ENCODE measurements at regions not wholly inside any gene's neighbourhood (a gene's known extent, or its start where the extent isn't known, plus 50 kb on each side); places are given as distances from the start of the nearest gene placed in this dataset.

GRCh38 chrX:45769761-45770582, 569.3 kb upstream of the DIPK2B start:
- peak; percentile 29 to 48 for DNase-seq

DNA sequence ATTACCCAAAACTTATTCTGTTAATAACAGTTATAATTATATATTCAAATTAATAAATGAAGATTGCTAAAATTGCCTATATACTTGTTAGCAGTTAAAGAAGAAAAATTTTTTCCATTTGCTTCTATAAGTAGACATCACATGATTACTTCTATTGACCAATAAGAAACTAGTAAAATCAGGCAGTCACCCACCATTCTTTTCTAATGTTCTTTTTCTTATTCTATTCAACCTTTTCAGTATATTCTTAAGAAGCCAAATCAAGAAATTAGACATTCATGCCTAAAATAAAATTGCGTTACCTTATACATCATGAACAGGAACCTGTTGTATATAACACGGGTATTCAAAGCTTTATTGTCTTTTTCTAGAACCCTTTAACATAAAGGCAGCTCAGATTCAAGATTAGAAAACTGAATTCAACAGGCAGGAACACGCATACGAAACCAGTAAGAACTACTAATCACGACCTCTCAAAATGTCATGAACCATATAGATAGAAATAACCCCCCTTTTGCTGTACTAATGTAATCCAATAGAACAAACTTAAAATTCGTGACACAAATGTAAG, 568.1 kb upstream of the DIPK2B start:
- no peak for DNase-seq

GRCh38 chrX:45766981-45767501, 566.4 kb upstream of the DIPK2B start:
- DNase-seq = no peak

DNA sequence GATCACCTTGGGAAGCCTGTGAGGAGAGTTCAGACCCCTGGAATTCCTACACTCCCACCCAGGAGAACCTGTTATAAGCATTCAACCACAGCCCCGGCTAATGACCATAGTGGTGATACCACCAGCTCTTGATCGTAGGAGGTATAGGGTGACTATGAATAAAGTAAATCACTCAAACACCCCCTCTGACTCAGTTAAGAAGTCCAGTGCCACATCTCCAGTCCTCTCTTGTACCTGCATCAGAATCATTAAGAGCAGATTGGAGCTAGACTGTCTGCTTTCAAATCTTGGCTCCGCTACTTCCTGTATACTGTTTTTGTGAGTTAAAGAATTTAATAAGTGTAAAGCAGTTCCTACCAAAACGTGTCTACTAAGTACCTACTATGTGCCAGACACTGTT, 565.1 kb upstream of the DIPK2B start:
- DNase-seq = no peak

- no peak for DNase-seq
Measured at GRCh38 chrX:45765281-45765680, 564.6 kb upstream of the DIPK2B start.

GRCh38 chrX:45762699-45763647, 562.3 kb upstream of the DIPK2B start:
- DNase-seq = no peak

DNA sequence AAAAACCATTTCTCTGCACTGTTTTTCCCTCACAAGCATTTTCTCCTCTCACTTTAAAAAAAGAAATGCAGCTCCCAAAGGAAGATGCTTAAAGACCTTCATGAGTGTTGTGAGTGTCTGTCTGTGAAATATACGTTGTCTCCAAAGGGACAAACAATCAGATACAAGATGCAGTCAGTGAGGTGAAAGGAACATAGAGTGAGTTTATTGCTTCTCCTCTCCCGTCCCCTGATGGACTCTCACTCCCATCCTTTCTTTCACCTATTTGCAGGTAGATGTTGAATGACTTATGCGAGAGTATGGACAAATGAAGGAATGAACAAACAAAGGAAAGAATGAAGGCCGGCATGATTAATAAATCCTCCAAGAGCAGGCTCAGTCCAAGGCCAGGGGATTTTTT, 561.2 kb upstream of the DIPK2B start:
- DNase-seq = no peak

DNA sequence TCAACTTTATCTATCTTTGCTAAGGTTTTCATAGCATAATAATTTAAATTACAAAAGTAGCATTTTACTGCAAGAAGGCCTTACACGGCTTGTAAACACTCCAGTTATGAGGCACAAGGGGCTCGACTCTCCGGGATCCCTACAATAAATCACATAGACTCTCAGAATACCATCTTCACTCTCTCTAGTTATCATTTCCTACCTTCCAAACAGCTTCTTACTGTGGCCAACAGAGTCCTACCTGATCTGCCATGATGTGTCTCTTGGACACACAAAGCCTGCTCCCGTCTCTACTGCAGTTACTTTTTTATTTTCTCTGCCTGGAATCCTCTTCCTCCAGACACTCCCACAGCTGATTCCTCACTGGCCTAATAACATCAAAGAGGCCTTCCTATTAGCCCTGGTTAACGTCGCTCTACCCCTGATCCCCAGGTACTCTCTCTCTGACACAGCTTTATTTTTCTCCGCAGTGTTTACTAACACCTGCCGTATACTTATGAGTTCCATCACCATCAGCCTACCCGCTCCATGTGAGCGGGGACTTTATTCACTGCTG, 559.6 kb upstream of the DIPK2B start:
- no peak for DNase-seq

DNA sequence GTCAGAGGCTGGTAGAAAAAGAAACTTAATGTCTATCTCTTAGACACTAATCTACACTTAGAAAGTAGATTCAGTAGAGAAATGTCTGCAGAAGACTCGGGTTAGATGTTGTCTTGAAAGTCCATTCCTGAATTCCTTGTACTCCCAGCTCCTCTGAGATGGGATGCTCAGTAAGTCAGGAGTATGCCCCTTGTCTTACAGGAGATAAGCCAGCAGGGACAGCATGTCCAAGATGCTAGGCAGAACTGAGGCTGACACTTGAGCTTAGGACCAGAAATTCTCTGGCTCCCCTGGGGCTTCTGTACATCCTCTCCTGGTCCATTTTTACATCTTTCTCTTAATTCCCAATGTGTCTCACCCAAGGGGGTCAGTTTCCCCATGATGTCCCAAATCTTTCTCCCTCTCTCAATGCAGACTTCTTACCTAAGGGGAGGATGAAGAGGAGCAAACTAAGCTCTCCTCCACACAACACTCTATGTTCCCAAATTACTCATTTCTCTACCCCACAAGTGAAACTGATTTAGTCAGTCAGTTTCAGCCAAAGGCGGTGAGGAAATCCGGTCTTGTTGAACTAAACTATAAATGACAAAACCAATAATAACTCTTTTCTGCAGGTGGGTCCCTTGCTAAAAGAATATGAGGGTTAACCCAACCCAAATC, 558.2 kb upstream of the DIPK2B start:
- peak in 1 of 2 experiments; percentile 28 for DNase-seq

GRCh38 chrX:45758319-45758718, 557.6 kb upstream of the DIPK2B start:
- peak; percentile 23 to 60 for DNase-seq

- DNase-seq = no peak
Measured at GRCh38 chrX:45757272-45757671, 556.6 kb upstream of the DIPK2B start.

GRCh38 chrX:45756557-45756956, 555.9 kb upstream of the DIPK2B start:
- DNase-seq = no peak

DNA sequence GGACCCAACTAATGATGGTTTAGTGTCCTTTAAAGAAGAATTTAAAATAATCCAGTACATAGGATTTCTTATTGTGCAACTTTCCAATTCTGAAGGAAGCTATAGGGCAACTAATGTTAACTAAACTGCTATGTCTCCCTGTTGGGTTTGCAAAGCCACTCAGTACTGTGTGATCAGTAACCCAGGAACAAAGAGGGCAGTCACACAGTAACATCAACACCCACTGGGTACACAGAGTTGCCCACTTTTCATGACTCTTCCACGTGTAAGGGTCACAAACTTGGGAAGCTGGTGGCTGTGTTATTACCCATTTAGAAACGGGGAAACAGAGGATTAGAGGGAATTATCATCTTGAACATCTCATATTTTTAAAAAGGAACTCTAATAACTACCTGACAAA, 555.0 kb upstream of the DIPK2B start:
- no peak for DNase-seq

GRCh38 chrX:45751156-45751555, 550.5 kb upstream of the DIPK2B start:
- no peak for DNase-seq

DNA sequence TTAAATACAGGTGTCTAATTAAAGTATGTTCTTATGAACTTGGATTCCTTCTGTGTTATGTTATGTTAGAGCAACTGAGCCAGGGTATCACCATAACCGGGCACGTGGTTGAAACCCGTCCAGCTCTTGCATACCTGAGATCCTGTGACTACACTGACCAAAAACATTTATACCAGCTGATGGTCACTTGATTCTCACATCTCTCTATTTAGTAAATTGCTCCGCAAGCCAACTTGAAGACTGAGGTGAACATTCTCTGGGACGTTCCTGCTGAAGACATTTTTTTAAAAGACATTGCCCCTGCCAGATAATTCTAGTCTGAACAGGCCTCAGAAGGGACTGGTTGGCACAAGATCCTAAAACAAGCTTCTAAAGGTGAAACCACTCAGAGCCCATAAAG, 550.0 kb upstream of the DIPK2B start:
- DNase-seq = no peak

DNA sequence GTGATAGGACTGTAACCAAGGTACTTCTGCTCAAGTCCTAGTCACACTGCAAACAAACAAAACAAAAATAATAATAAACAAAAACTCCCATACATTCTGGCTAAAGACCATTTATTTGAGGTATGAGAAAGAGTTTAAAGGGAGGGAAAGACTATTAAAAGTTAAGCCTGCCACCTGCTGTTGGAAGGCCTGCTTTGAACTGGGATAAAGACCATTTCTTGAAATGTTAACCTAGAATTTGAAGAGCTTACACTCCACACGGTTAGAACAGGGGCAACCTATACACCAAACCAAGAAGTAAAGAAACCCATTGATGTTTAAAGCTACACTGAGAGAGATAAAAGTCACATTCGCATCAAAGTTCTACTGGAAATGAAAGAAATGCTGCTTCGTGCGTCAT, 548.7 kb upstream of the DIPK2B start:
- no peak for DNase-seq

DNA sequence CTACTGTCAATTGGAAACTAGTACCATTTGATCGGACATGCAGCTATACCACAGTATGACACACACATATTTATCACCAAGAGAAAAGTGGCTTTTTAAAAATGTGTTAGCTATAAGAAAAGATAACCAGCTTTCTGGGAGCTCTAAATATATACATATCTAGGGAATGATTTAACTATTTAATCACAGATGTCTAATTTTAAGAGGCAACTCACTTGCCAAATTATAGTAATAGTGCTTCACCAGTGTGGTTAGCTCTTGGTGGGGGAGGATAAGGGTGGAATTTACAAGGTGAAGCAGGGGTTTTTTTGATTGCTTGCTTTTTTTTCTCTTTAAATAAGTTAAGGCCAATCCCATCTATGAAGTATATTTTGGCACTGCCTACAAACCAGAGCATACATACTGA, 547.7 kb upstream of the DIPK2B start:
- DNase-seq = no peak

DNA sequence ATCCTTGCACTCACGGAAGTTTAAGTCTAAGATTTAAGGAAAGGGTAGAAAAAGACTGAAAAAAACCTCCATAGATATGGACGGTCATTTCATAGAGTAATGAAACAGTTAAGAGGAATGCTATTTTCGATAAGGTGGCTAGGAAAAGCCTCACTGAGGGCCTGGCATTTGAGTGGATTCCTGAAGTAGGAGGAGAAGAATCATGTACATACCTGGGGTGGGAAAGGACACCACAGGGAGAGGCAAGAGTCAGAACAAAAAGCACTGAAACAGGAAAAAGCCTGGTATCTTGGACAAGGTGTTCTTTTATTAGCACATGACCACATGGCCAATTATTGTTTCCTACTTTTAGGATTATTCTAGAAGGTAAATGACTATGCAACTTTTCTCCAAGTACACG, 547.2 kb upstream of the DIPK2B start:
- DNase-seq = no peak

DNA sequence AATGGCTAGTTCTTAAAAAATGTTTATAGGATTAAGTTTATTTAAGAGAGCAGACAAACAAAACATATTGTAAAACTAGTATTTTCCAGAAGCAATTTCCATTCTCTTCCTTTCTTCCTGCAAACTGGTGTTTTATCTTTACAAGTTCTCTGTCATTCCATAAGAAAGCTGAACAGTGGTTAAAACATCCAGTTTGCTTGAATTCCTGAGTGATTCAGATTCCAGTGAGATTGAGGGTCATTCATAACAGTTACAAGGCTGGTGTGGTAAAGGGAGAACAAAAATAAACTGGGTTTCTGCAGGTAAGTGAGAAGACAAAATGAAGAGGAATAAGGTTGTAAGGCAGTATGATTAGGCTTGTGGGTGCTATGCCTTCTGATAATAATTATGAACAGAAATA, 544.8 kb upstream of the DIPK2B start:
- DNase-seq = no peak

GRCh38 chrX:45743906-45744625, 543.4 kb upstream of the DIPK2B start:
- no peak for DNase-seq

DNA sequence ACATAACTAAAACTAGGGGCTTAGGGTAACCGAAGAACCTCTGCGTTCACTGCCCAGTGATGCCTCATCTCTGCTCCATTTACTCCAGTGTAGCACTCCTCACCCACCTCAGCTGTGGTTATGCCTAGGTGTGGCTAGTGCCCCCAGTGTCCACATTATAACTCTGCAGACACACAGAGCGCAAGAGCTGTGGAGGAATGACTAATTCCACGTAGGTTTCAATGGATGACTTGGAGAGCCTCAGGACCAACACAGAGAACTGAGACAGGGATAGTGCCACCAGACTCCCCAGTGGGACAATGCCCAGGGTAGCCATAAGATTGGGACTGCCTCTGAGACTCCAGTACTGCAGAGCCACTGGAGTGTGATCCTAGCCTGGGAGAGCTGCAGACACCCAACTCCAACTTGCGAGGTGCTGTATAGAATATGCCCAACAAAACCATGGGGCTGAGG, 542.4 kb upstream of the DIPK2B start:
- DNase-seq = peak in 1 of 2 experiments; percentile 25

- no peak for DNase-seq
Measured at GRCh38 chrX:45740291-45740690, 539.6 kb upstream of the DIPK2B start.

Data from stimulated activated CD4-positive, alpha-beta T cell treated with anti-CD3 and anti-CD28 coated beads, Interleukin-4, amount 100 ng/mL, for 4 hours (primary cell).